Endothelial cell of umbilical vein (primary cell): ENCODE measurements at regions not wholly inside any gene's neighbourhood (a gene's known extent, or its start where the extent isn't known, plus 50 kb on each side); places are given as distances from the start of the nearest gene placed in this dataset.

ENCODE experiments used
- BruUV-seq: library from RNA; stranded (reverse); fragments of 400-500 nt; replicated peaks from 2 replicates; lab custom pipeline; 2021; lab: Mats Ljungman, UMichigan
- CTCF ChIA-PET: fragments of 300-600, 350-600 bp; sonication (Branson Sonifier 250); formaldehyde crosslinking; loops from one replicate; lab custom pipeline; 2021; ENCODE audit warnings: antibody characterized with exemption, inconsistent platforms; lab: Charles Lee
- POLR2A ChIA-PET: fragments of 300-600, 350-600 bp; sonication (Branson Sonifier 250); formaldehyde crosslinking; loops from one replicate; lab custom pipeline; 2021; ENCODE audit warnings: antibody characterized with exemption, inconsistent platforms; lab: Charles Lee
- DNase-seq: peaks from one replicate; pipeline ENCODE4 v3.0.0-alpha.2; 2011; ENCODE audit warnings: low read depth, low spot score
- FAIRE-seq: peaks from 2 replicates; lab custom pipeline; 2011; peaks lifted over from hg19 to GRCh38; lab: Jason Lieb, UNC
- H2AFZ ChIP-seq: 2 replicates; pipeline ENCODE4 v1.6.0; 2012; ENCODE audit warnings: low read depth, low read length, control low read depth, inconsistent platforms
- H3K27ac ChIP-seq: 2 replicates; pipeline ENCODE4 v1.5.1; 2011; ENCODE audit warnings: low read depth, mild to moderate bottlenecking, control low read depth, low read length, moderate library complexity; ENCODE audit not compliant: insufficient read depth
- H3K27me3 ChIP-seq, 2 experiments: 2 replicates each; pipeline versions ENCODE4 v1.6.0 to v1.6.1; 2011; ENCODE audit warnings: low read length in 2 of 2, mixed read lengths in 1 of 2; ENCODE audit not compliant: control insufficient read depth in 2 of 2, insufficient read depth in 2 of 2
- H3K36me3 ChIP-seq, 2 experiments: 2 replicates in 1 of 2; 3 replicates in 1 of 2; pipeline ENCODE4 v1.5.1; 2011; ENCODE audit warnings: low read length in 2 of 2, mild to moderate bottlenecking in 1 of 2, moderate library complexity in 1 of 2; ENCODE audit not compliant: control insufficient read depth in 2 of 2, insufficient read depth in 2 of 2; ENCODE audit errors: extremely low read depth in 1 of 2
- H3K4me1 ChIP-seq: 3 replicates; pipeline ENCODE4 v1.5.1; 2011; ENCODE audit warnings: mild to moderate bottlenecking, low read length; ENCODE audit not compliant: control insufficient read depth, insufficient read depth; ENCODE audit errors: extremely low read depth
- H3K4me2 ChIP-seq: 2 replicates; pipeline ENCODE4 v1.6.1; 2011; ENCODE audit warnings: low read length, control low read depth, mixed read lengths; ENCODE audit not compliant: insufficient read depth
- H3K4me3 ChIP-seq, 3 experiments: fragments of 200-600 bp in 1 of 3; sonication (generic), shearing (Covaris generic) in 1 of 3; replicated peaks in 1 of 3; 2 replicates each; pipeline ENCODE4 v1.5.1; 2011 to 2016; ENCODE audit warnings: control low read depth in 3 of 3, low read length in 3 of 3, mild to moderate bottlenecking in 2 of 3, inconsistent platforms in 1 of 3, low read depth in 1 of 3, moderate library complexity in 1 of 3; ENCODE audit not compliant: insufficient read depth in 1 of 3
- H3K79me2 ChIP-seq: 2 replicates; pipeline ENCODE4 v1.6.0; 2012; ENCODE audit warnings: low read length, inconsistent platforms; ENCODE audit not compliant: control insufficient read depth, insufficient read depth
- H3K9ac ChIP-seq: replicated peaks from 2 replicates; pipeline ENCODE3; 2011; ENCODE audit warnings: low read length, control low read depth; ENCODE audit not compliant: insufficient read depth; ENCODE audit errors: extremely low read depth
- H3K9me1 ChIP-seq: replicated peaks from 3 replicates; pipeline ENCODE4 v1.6.0; 2011; ENCODE audit warnings: mild to moderate bottlenecking, low read length; ENCODE audit not compliant: control insufficient read depth, insufficient read depth; ENCODE audit errors: extremely low read depth
- H3K9me3 ChIP-seq: replicated peaks from 2 replicates; pipeline ENCODE4 v1.5.1; 2012; ENCODE audit warnings: low read length, inconsistent platforms; ENCODE audit not compliant: control insufficient read depth, insufficient read depth
- H4K20me1 ChIP-seq: replicated peaks from 2 replicates; pipeline ENCODE3; 2011; ENCODE audit warnings: mild to moderate bottlenecking, low read length; ENCODE audit not compliant: control insufficient read depth, insufficient read depth; ENCODE audit errors: extremely low read depth
- CTCF ChIP-seq, 2 donors: IDR thresholded peaks; 1 replicate in 1 of 2; 2 replicates in 1 of 2; pipeline ENCODE4 v1.5.1; 2011; ENCODE audit warnings: low read length in 2 of 2, mild to moderate bottlenecking in 2 of 2, moderate library complexity in 2 of 2, control low read depth in 1 of 2, inconsistent platforms in 1 of 2, low read depth in 1 of 2; ENCODE audit not compliant: insufficient read depth in 1 of 2; ENCODE audit errors: extremely low read depth in 1 of 2
- EZH2 ChIP-seq: IDR thresholded peaks from 2 replicates; pipeline ENCODE4 v1.6.1; 2012; ENCODE audit warnings: borderline replicate concordance, low read depth, mild to moderate bottlenecking, moderate library complexity, low read length, inconsistent platforms; ENCODE audit not compliant: severe bottlenecking
- FOS ChIP-seq: IDR thresholded peaks from 2 replicates; pipeline ENCODE4 v1.6.1; 2011; ENCODE audit warnings: mild to moderate bottlenecking, low read length, moderate library complexity, borderline replicate concordance; ENCODE audit not compliant: insufficient read depth
- GATA2 ChIP-seq: IDR thresholded peaks from 2 replicates; pipeline ENCODE4 v1.7.0; 2011; ENCODE audit warnings: low read depth, mild to moderate bottlenecking, moderate library complexity, mixed read lengths, low read length; ENCODE audit not compliant: insufficient read length, insufficient read depth
- JUN ChIP-seq: IDR thresholded peaks from 2 replicates; pipeline ENCODE4 v1.6.1; 2011; ENCODE audit warnings: borderline replicate concordance, low read depth; ENCODE audit not compliant: insufficient read length, insufficient read depth
- MAX ChIP-seq: IDR thresholded peaks from 2 replicates; pipeline ENCODE4 v1.6.1; 2011; ENCODE audit not compliant: insufficient read depth, insufficient read length
- MYC ChIP-seq: IDR thresholded peaks from one replicate; pipeline ENCODE4 v1.6.1; 2011; ENCODE audit warnings: mild to moderate bottlenecking, low read depth, low read length
- POLR2A ChIP-seq: IDR thresholded peaks from 2 replicates; pipeline ENCODE4 v1.6.1; 2012; ENCODE audit warnings: low read depth, mild to moderate bottlenecking, control low read depth, low read length
- POLR2AphosphoS5 ChIP-seq: IDR thresholded peaks from 2 replicates; pipeline ENCODE4 v1.6.1; 2012; ENCODE audit warnings: low read depth, mild to moderate bottlenecking, control low read depth, low read length, moderate library complexity; ENCODE audit not compliant: insufficient read depth
- dilution Hi-C: fragments of 300-500 bp; cut with MboI; formaldehyde crosslinking; loops from one replicate; pipeline ENCODE4 v1.15.0; 2019; ENCODE audit warnings: low sequenced_read_pairs; ENCODE audit not compliant: extremely low pct_ligation_motif_present
- intact Hi-C: fragments of 100-400 bp; cut with micrococcal nuclease; formaldehyde crosslinking; loops from one replicate; pipeline ENCODE4 v1.10.0; 2022

GRCh38 chr5:120927950-120928530 is 463.9 kb downstream of the PRR16 start:
- dilution Hi-C loops = no loop called here
- no peak for FAIRE-seq

GRCh38 chr5:120932480-120932879 is 468.4 kb downstream of the PRR16 start:
- Histone ChIP-seq H2AFZ (no peak overlapping the region), H3K36me3 (no peaks in the 10 kb centered on the region), H4K20me1 (no peaks in the 10 kb centered on the region), H3K9ac (no peak overlapping the region), H3K27ac (no peak overlapping the region), H3K4me1 (no peaks in the 10 kb centered on the region), H3K27me3 (no peaks in the 10 kb centered on the region), H3K79me2 (no peaks in the 10 kb centered on the region), H3K4me2 (no peak overlapping the region), H3K9me3 (no peaks in the 10 kb centered on the region), H3K9me1 (no peaks in the 10 kb centered on the region), H3K4me3 (no peak overlapping the region)
- no TSS peak for BruUV-seq
- no peak for FAIRE-seq
- CTCF ChIA-PET = no interaction called here
- TF ChIP-seq POLR2AphosphoS5 (no peak), EZH2 (no peak), JUN (no peak), MAX (no peak), FOS (no peak), POLR2A (no peak), GATA2 (no peak), CTCF (IDR thresholded peaks at IDR 0.05; ENCODE audit: extremely low read depth in 1 of 2, insufficient read depth in 1 of 2, low read depth in 1 of 2, low read length in 2 of 2) (no peak), MYC (no peak)
- dilution Hi-C loops = no loop called here
- POLR2A ChIA-PET = no interaction called here
- DNase-seq = no peak
- intact Hi-C loops = no loop called here

More at GRCh38 chr5:120927950-120928530, 463.9 kb downstream of the PRR16 start:
- H3K9ac ChIP-seq = no peak overlapping the region
- intact Hi-C loops = no loop called here
- H3K36me3 ChIP-seq = no peaks in the 10 kb centered on the region
- H3K4me3 ChIP-seq = no peak overlapping the region
- peak; percentile 3 for DNase-seq
- no peak overlapping the region for H3K4me2 ChIP-seq
- no peaks in the 10 kb centered on the region for H4K20me1 ChIP-seq
- BruUV-seq = no TSS peak
- no peak for TF ChIP-seq MYC
- no peak for TF ChIP-seq GATA2
- TF ChIP-seq JUN = no peak
- TF ChIP-seq POLR2AphosphoS5 = no peak
- no peak for TF ChIP-seq FOS
- POLR2A ChIA-PET = no interaction called here
- H3K4me1 ChIP-seq = no peaks in the 10 kb centered on the region
- no peaks in the 10 kb centered on the region for H3K9me1 ChIP-seq
- no peaks in the 10 kb centered on the region for H3K79me2 ChIP-seq
- no peak overlapping the region for H3K27ac ChIP-seq
- H3K27me3 ChIP-seq = no peaks in the 10 kb centered on the region
- no peak overlapping the region for H2AFZ ChIP-seq
- H3K9me3 ChIP-seq = no peaks in the 10 kb centered on the region
- CTCF ChIA-PET = no interaction called here
